ENCODE measurements at regions not wholly inside any gene's neighbourhood (a gene's known extent, or its start where the extent isn't known, plus 50 kb on each side); places are given as distances from the start of the nearest gene placed in this dataset.
"Not testable (repeated sequence)": the region's sequence is repeated elsewhere in the genome, so short reads cannot be mapped to it uniquely, and the experiment has no call there.

GRCh38 chr2:11997142-11997541, 250.7 kb downstream of the LPIN1 start:
- no peak for FAIRE-seq

GRCh38 chr2:11998218-11998617, 251.8 kb downstream of the LPIN1 start:
- no peak for FAIRE-seq

- FAIRE-seq: no peak
Observed at GRCh38 chr2:11998626-11999378, 252.4 kb downstream of the LPIN1 start.

GRCh38 chr2:12001621-12002020, 255.2 kb downstream of the LPIN1 start:
- FAIRE-seq: no peak

- no peak for FAIRE-seq
Observed at GRCh38 chr2:12002215-12002614, 255.8 kb downstream of the LPIN1 start.

- no peak for FAIRE-seq
Observed at GRCh38 chr2:12004713-12005112, 258.3 kb downstream of the LPIN1 start.

- peak; percentile 49 for FAIRE-seq
Observed at GRCh38 chr2:12005886-12006681, 259.7 kb downstream of the LPIN1 start.

- FAIRE-seq: no peak
Observed at GRCh38 chr2:12006850-12007249, 260.4 kb downstream of the LPIN1 start.

GRCh38 chr2:12007282-12007681, 260.9 kb downstream of the LPIN1 start:
- no peak for FAIRE-seq

- no peak for FAIRE-seq
Observed at GRCh38 chr2:12008425-12009061, 262.1 kb downstream of the LPIN1 start.

GRCh38 chr2:12009323-12009905, 263.0 kb downstream of the LPIN1 start:
- FAIRE-seq: no peak

GRCh38 chr2:12010059-12010458, 263.6 kb downstream of the LPIN1 start:
- no peak for FAIRE-seq

GRCh38 chr2:12010779-12011178, 264.3 kb downstream of the LPIN1 start:
- FAIRE-seq: no peak

- peak; percentile 21 for FAIRE-seq
Observed at GRCh38 chr2:12014088-12014960, 267.9 kb downstream of the LPIN1 start.

- no peak for FAIRE-seq
Observed at GRCh38 chr2:12017499-12018157, 271.2 kb downstream of the LPIN1 start.

- not testable (repeated sequence) for FAIRE-seq
Observed at GRCh38 chr2:12018726-12019125, 272.3 kb downstream of the LPIN1 start.

- no peak for FAIRE-seq
Observed at GRCh38 chr2:12020833-12021469, 274.5 kb downstream of the LPIN1 start.

- FAIRE-seq: not testable (repeated sequence)
Observed at GRCh38 chr2:12024197-12024907, 277.9 kb downstream of the LPIN1 start.

GRCh38 chr2:12027136-12027535, 280.7 kb downstream of the LPIN1 start:
- FAIRE-seq: no peak

- no peak for FAIRE-seq
Observed at GRCh38 chr2:12031866-12032265, 285.4 kb downstream of the LPIN1 start.

GRCh38 chr2:12032398-12032797, 286.0 kb downstream of the LPIN1 start:
- FAIRE-seq: no peak
